Esophagus muscularis mucosa (tissue), 4 donors: ENCODE measurements at regions not wholly inside any gene's neighbourhood (a gene's known extent, or its start where the extent isn't known, plus 50 kb on each side); places are given as distances from the start of the nearest gene placed in this dataset.

ENCODE experiments used
- DNase-seq: peaks from one replicate; pipeline ENCODE4 v3.0.0-alpha.2; 2017; ENCODE audit errors: extremely low spot score
- H3K27ac ChIP-seq, 4 donors: fragments of 200-600 bp; sonication (generic); replicated peaks in 1 of 4; 1 replicate in 3 of 4; 2 replicates in 1 of 4; pipeline ENCODE4 v1.5.1; 2016 to 2019; ENCODE audit warnings: mild to moderate bottlenecking in 1 of 4
- H3K27me3 ChIP-seq, 4 donors: fragments of 200-600 bp; sonication (generic); one replicate each; pipeline versions ENCODE4 v1.5.1 to v1.6.0; 2016 to 2019
- H3K36me3 ChIP-seq, 4 donors: fragments of 200-600 bp; sonication (generic); one replicate each; pipeline ENCODE4 v1.5.1; 2016 to 2019
- H3K4me1 ChIP-seq, 4 donors: fragments of 200-600 bp; sonication (generic); one replicate each; pipeline ENCODE4 v1.5.1; 2016 to 2019
- H3K4me3 ChIP-seq, 4 donors: fragments of 200-600 bp; sonication (generic); 1 replicate in 2 of 4; 2 replicates in 2 of 4; pipeline ENCODE4 v1.5.1; 2016 to 2019; ENCODE audit warnings: mild to moderate bottlenecking in 4 of 4, moderate library complexity in 1 of 4
- H3K9me3 ChIP-seq, 4 donors: fragments of 200-600 bp; sonication (generic); 1 replicate in 3 of 4; 2 replicates in 1 of 4; pipeline ENCODE4 v1.5.1; 2016 to 2019
- EP300 ChIP-seq: sonication (generic); formaldehyde crosslinking; IDR thresholded peaks from one replicate; pipeline ENCODE4 v1.6.1; 2017; ENCODE audit warnings: antibody characterized with exemption
- POLR2A ChIP-seq: fragments of 450-650 bp; IDR thresholded peaks from one replicate; pipeline ENCODE4 v1.6.1; 2017; ENCODE audit warnings: antibody characterized with exemption, moderate library complexity, mild to moderate bottlenecking, low read depth
- POLR2AphosphoS5 ChIP-seq, 2 donors: sonication (generic); formaldehyde crosslinking; IDR thresholded peaks; one replicate each; pipeline ENCODE4 v1.6.1; 2017; ENCODE audit warnings: antibody characterized with exemption in 2 of 2
- WGBS: methylation state at CpG from one replicate; pipeline ENCODE4 v1.1.5; 2018; 5-methylcytosine and 5-hydroxymethylcytosine counted together
- intact Hi-C: fragments of 100-400 bp; cut with DNase I; formaldehyde crosslinking; loops from one replicate; pipeline ENCODE4 v1.15.1; 2023
- TF ChIP-seq, protein P1 (sequence below), 3 experiments: fragments of 200-600 bp in 2 of 3; fragments of 450-650 bp in 1 of 3; sonication (generic) in 2 of 3; IDR thresholded peaks; one replicate each; pipeline ENCODE4 v1.5.1; 2017 to 2019; ENCODE audit warnings: antibody characterized with exemption in 3 of 3, mild to moderate bottlenecking in 2 of 3, moderate library complexity in 1 of 3

DNA sequence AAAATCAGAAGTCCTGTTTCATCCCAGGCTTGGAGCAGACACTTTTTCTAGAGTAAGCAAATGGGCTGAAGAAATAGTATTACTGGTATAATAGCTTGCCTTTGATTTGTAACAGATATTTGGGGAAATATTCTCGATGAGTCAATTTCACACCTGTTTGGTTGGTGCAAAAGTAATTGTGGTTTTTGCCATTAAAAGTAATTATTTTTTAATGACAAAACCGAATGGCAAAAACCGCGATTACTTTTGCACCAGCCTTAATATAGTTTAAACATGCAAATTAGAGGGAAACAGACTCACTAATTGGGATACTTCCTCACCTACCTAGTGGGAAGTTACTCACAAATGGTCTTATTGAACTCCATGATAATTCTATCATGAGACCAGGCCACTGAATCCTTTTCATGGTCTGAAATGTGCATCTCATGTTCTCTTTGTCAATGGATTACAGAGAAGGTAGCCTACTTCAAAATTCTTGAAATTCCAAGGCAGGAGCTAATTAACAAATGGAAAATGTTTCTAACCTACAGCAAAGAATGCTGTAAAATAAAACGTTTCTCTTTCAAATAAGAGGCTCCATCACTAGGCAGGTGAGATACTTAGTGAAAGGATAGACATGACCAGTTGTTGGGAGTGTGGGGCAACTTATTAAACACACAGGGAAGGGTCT is 391.3 kb downstream of the EMP1 start:
- WGBS: 63% methylated on average over 5 of the region's 5 CpGs
- no peak overlapping the region for H3K4me3 ChIP-seq
- TF ChIP-seq, protein P1, sequence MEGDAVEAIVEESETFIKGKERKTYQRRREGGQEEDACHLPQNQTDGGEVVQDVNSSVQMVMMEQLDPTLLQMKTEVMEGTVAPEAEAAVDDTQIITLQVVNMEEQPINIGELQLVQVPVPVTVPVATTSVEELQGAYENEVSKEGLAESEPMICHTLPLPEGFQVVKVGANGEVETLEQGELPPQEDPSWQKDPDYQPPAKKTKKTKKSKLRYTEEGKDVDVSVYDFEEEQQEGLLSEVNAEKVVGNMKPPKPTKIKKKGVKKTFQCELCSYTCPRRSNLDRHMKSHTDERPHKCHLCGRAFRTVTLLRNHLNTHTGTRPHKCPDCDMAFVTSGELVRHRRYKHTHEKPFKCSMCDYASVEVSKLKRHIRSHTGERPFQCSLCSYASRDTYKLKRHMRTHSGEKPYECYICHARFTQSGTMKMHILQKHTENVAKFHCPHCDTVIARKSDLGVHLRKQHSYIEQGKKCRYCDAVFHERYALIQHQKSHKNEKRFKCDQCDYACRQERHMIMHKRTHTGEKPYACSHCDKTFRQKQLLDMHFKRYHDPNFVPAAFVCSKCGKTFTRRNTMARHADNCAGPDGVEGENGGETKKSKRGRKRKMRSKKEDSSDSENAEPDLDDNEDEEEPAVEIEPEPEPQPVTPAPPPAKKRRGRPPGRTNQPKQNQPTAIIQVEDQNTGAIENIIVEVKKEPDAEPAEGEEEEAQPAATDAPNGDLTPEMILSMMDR (IDR thresholded peaks at IDR 0.05): no peak
- TF ChIP-seq EP300: no peak
- TF ChIP-seq POLR2AphosphoS5 (IDR thresholded peaks at IDR 0.05): no peak
- no peak for TF ChIP-seq POLR2A

DNA sequence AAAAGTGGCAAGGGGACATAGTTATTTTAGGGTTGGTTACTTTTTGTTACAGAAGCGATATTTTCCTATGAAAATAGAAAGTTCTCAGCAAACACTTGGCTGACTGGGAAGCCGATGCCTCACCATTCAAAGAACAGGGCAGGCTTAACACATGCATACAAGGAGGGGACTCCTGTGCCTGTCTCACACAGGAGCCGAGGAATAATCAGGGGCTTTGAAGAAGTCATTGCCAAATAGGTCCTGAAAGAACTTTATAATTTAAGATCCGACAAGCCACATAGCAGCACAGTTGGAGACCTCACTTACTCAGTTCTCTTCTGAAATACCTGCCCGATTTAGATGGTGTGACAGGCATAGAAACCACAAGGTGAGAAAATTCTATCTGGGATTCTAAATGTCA is 389.8 kb downstream of the EMP1 start:
- 54% methylated on average over 5 of the region's 5 CpGs for WGBS
- Histone ChIP-seq H3K4me1 (no peaks in the 10 kb centered on the region), H3K27me3 (no peaks in the 10 kb centered on the region), H3K9me3 (no peaks in the 10 kb centered on the region), H3K36me3 (no peaks in the 10 kb centered on the region), H3K27ac (no peak overlapping the region), H3K4me3 (no peak overlapping the region)
- no peak for DNase-seq
- TF ChIP-seq, protein P1 (IDR thresholded peaks at IDR 0.05): no peak
- TF ChIP-seq POLR2A: no peak
- TF ChIP-seq EP300: no peak
- TF ChIP-seq POLR2AphosphoS5 (IDR thresholded peaks at IDR 0.05): no peak
- intact Hi-C loops: no loop called here

More for the DNA sequence above, 391.3 kb downstream of the EMP1 start:
- no peaks in the 10 kb centered on the region for H3K4me1 ChIP-seq
- no peaks in the 10 kb centered on the region for H3K9me3 ChIP-seq
- no peaks in the 10 kb centered on the region for H3K27me3 ChIP-seq
- no peak overlapping the region for H3K27ac ChIP-seq
- no peaks in the 10 kb centered on the region for H3K36me3 ChIP-seq
- no peak for DNase-seq
- intact Hi-C loops: no loop called here

DNA sequence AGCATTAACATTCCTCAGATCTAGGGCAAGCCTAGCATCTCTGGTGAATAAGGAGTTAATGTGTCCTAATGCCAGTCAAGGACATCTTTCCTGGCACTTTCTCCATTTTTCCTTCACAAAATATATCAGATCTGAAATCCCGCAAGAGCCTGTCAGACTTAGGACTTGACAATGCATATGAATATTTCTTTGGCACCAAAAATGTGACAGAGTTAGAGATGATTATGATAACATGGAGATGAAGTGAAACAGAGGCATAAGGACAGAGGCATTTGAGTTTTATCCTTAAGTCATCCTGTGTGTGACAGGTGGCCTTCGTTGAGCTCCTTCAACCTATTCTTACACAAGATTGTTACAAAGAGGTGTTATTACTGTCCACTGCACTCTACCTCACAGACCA is 388.0 kb downstream of the EMP1 start:
- TF ChIP-seq, protein P1 (IDR thresholded peaks at IDR 0.05): no peak
- TF ChIP-seq EP300 (no peak), POLR2A (no peak), POLR2AphosphoS5 (IDR thresholded peaks at IDR 0.05) (no peak)
- 83% methylated on average over 2 of the region's 2 CpGs for WGBS
- H3K27ac ChIP-seq: no peak overlapping the region
- no peak overlapping the region for H3K4me3 ChIP-seq
- no peaks in the 10 kb centered on the region for H3K27me3 ChIP-seq
- no peaks in the 10 kb centered on the region for H3K4me1 ChIP-seq
- H3K36me3 ChIP-seq: no peaks in the 10 kb centered on the region
- no peak for DNase-seq
- no peaks in the 10 kb centered on the region for H3K9me3 ChIP-seq
- intact Hi-C loops: no loop called here

DNA sequence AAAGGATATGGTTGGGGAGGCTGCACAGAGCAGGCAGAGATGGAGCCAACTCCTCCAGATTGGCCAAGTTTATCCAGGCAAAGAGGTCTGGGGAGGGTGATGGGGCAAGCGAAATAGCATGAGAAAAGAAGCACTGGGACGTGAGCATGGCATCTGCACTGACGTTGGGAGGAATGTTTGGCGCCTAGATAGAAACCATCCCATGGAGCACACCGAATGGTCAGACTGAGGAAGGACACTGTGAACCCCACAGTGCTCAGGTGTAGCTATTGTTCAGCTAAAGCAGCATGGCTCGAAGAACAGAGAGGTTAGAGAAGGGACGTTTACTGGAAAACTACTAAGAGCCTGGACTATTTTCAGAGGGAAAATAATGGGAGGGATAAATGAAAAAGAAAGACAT is 387.1 kb downstream of the EMP1 start:
- WGBS: 78% methylated on average over 7 of the region's 7 CpGs
- Histone ChIP-seq H3K4me3 (no peak overlapping the region), H3K4me1 (no peaks in the 10 kb centered on the region), H3K9me3 (no peaks in the 10 kb centered on the region), H3K27me3 (no peaks in the 10 kb centered on the region), H3K36me3 (no peaks in the 10 kb centered on the region), H3K27ac (no peak overlapping the region)
- TF ChIP-seq, protein P1 (IDR thresholded peaks at IDR 0.05): no peak
- no peak for TF ChIP-seq EP300
- no peak for DNase-seq
- intact Hi-C loops: no loop called here

DNA sequence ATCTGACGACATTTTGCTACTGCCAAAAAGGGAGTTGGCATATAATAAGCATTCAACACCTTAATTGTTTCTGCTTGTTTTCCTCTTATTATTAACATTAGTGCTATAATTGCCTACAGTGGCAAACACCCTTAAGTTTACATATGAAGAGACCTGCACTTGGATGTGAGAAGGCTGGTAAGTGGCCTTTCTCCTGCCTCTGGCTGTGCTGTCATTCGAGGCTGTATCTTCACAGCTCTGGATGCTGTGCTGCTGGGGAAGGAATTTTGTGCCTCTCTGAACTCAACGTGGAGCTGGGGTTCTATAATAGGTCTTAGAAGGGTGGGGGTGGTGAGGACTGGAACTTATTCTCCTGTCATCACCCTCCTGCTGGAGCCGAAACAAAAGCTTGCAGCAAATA is 385.9 kb downstream of the EMP1 start:
- TF ChIP-seq, protein P1 (IDR thresholded peaks at IDR 0.05): no peak
- TF ChIP-seq POLR2AphosphoS5 (IDR thresholded peaks at IDR 0.05): no peak
- TF ChIP-seq POLR2A: no peak
- TF ChIP-seq EP300: no peak
- 40% methylated on average over 4 of the region's 4 CpGs for WGBS
- H3K36me3 ChIP-seq: no peaks in the 10 kb centered on the region
- H3K27ac ChIP-seq: no peak overlapping the region
- no peaks in the 10 kb centered on the region for H3K9me3 ChIP-seq
- H3K27me3 ChIP-seq: no peaks in the 10 kb centered on the region
- no peak for DNase-seq
- H3K4me3 ChIP-seq: no peak overlapping the region
- no peaks in the 10 kb centered on the region for H3K4me1 ChIP-seq
- intact Hi-C loops: no loop called here
